Endothelial cell of umbilical vein (primary cell): ENCODE measurements at regions not wholly inside any gene's neighbourhood (a gene's known extent, or its start where the extent isn't known, plus 50 kb on each side); places are given as distances from the start of the nearest gene placed in this dataset.

Source experiments
- BruUV-seq: library from RNA; stranded (reverse); fragments of 400-500 nt; replicated peaks from 2 replicates; lab custom pipeline; 2021; lab: Mats Ljungman, UMichigan
- CTCF ChIA-PET: fragments of 300-600, 350-600 bp; sonication (Branson Sonifier 250); formaldehyde crosslinking; loops from one replicate; lab custom pipeline; 2021; ENCODE audit warnings: antibody characterized with exemption, inconsistent platforms; lab: Charles Lee
- POLR2A ChIA-PET: fragments of 300-600, 350-600 bp; sonication (Branson Sonifier 250); formaldehyde crosslinking; loops from one replicate; lab custom pipeline; 2021; ENCODE audit warnings: antibody characterized with exemption, inconsistent platforms; lab: Charles Lee
- DNase-seq: peaks from one replicate; pipeline ENCODE4 v3.0.0-alpha.2; 2011; ENCODE audit warnings: low read depth, low spot score
- FAIRE-seq: peaks from 2 replicates; lab custom pipeline; 2011; peaks lifted over from hg19 to GRCh38; lab: Jason Lieb, UNC
- H2AFZ ChIP-seq: 2 replicates; pipeline ENCODE4 v1.6.0; 2012; ENCODE audit warnings: low read depth, low read length, control low read depth, inconsistent platforms
- H3K27ac ChIP-seq: 2 replicates; pipeline ENCODE4 v1.5.1; 2011; ENCODE audit warnings: low read depth, mild to moderate bottlenecking, control low read depth, low read length, moderate library complexity; ENCODE audit not compliant: insufficient read depth
- H3K27me3 ChIP-seq, 2 experiments: 2 replicates each; pipeline versions ENCODE4 v1.6.0 to v1.6.1; 2011; ENCODE audit warnings: low read length in 2 of 2, mixed read lengths in 1 of 2; ENCODE audit not compliant: control insufficient read depth in 2 of 2, insufficient read depth in 2 of 2
- H3K36me3 ChIP-seq, 2 experiments: 2 replicates in 1 of 2; 3 replicates in 1 of 2; pipeline ENCODE4 v1.5.1; 2011; ENCODE audit warnings: low read length in 2 of 2, mild to moderate bottlenecking in 1 of 2, moderate library complexity in 1 of 2; ENCODE audit not compliant: control insufficient read depth in 2 of 2, insufficient read depth in 2 of 2; ENCODE audit errors: extremely low read depth in 1 of 2
- H3K4me1 ChIP-seq: 3 replicates; pipeline ENCODE4 v1.5.1; 2011; ENCODE audit warnings: mild to moderate bottlenecking, low read length; ENCODE audit not compliant: control insufficient read depth, insufficient read depth; ENCODE audit errors: extremely low read depth
- H3K4me2 ChIP-seq: 2 replicates; pipeline ENCODE4 v1.6.1; 2011; ENCODE audit warnings: low read length, control low read depth, mixed read lengths; ENCODE audit not compliant: insufficient read depth
- H3K4me3 ChIP-seq, 3 experiments: fragments of 200-600 bp in 1 of 3; sonication (generic), shearing (Covaris generic) in 1 of 3; replicated peaks in 1 of 3; 2 replicates each; pipeline ENCODE4 v1.5.1; 2011 to 2016; ENCODE audit warnings: control low read depth in 3 of 3, low read length in 3 of 3, mild to moderate bottlenecking in 2 of 3, inconsistent platforms in 1 of 3, low read depth in 1 of 3, moderate library complexity in 1 of 3; ENCODE audit not compliant: insufficient read depth in 1 of 3
- H3K79me2 ChIP-seq: 2 replicates; pipeline ENCODE4 v1.6.0; 2012; ENCODE audit warnings: low read length, inconsistent platforms; ENCODE audit not compliant: control insufficient read depth, insufficient read depth
- H3K9ac ChIP-seq: replicated peaks from 2 replicates; pipeline ENCODE3; 2011; ENCODE audit warnings: low read length, control low read depth; ENCODE audit not compliant: insufficient read depth; ENCODE audit errors: extremely low read depth
- H3K9me1 ChIP-seq: replicated peaks from 3 replicates; pipeline ENCODE4 v1.6.0; 2011; ENCODE audit warnings: mild to moderate bottlenecking, low read length; ENCODE audit not compliant: control insufficient read depth, insufficient read depth; ENCODE audit errors: extremely low read depth
- H3K9me3 ChIP-seq: replicated peaks from 2 replicates; pipeline ENCODE4 v1.5.1; 2012; ENCODE audit warnings: low read length, inconsistent platforms; ENCODE audit not compliant: control insufficient read depth, insufficient read depth
- H4K20me1 ChIP-seq: replicated peaks from 2 replicates; pipeline ENCODE3; 2011; ENCODE audit warnings: mild to moderate bottlenecking, low read length; ENCODE audit not compliant: control insufficient read depth, insufficient read depth; ENCODE audit errors: extremely low read depth
- CTCF ChIP-seq, 2 donors: IDR thresholded peaks; 1 replicate in 1 of 2; 2 replicates in 1 of 2; pipeline ENCODE4 v1.5.1; 2011; ENCODE audit warnings: low read length in 2 of 2, mild to moderate bottlenecking in 2 of 2, moderate library complexity in 2 of 2, control low read depth in 1 of 2, inconsistent platforms in 1 of 2, low read depth in 1 of 2; ENCODE audit not compliant: insufficient read depth in 1 of 2; ENCODE audit errors: extremely low read depth in 1 of 2
- FOS ChIP-seq: IDR thresholded peaks from 2 replicates; pipeline ENCODE4 v1.6.1; 2011; ENCODE audit warnings: mild to moderate bottlenecking, low read length, moderate library complexity, borderline replicate concordance; ENCODE audit not compliant: insufficient read depth
- GATA2 ChIP-seq: IDR thresholded peaks from 2 replicates; pipeline ENCODE4 v1.7.0; 2011; ENCODE audit warnings: low read depth, mild to moderate bottlenecking, moderate library complexity, mixed read lengths, low read length; ENCODE audit not compliant: insufficient read length, insufficient read depth
- JUN ChIP-seq: IDR thresholded peaks from 2 replicates; pipeline ENCODE4 v1.6.1; 2011; ENCODE audit warnings: borderline replicate concordance, low read depth; ENCODE audit not compliant: insufficient read length, insufficient read depth
- MAX ChIP-seq: IDR thresholded peaks from 2 replicates; pipeline ENCODE4 v1.6.1; 2011; ENCODE audit not compliant: insufficient read depth, insufficient read length
- MYC ChIP-seq: IDR thresholded peaks from one replicate; pipeline ENCODE4 v1.6.1; 2011; ENCODE audit warnings: mild to moderate bottlenecking, low read depth, low read length
- POLR2A ChIP-seq: IDR thresholded peaks from 2 replicates; pipeline ENCODE4 v1.6.1; 2012; ENCODE audit warnings: low read depth, mild to moderate bottlenecking, control low read depth, low read length
- POLR2AphosphoS5 ChIP-seq: IDR thresholded peaks from 2 replicates; pipeline ENCODE4 v1.6.1; 2012; ENCODE audit warnings: low read depth, mild to moderate bottlenecking, control low read depth, low read length, moderate library complexity; ENCODE audit not compliant: insufficient read depth
- dilution Hi-C: fragments of 300-500 bp; cut with MboI; formaldehyde crosslinking; loops from one replicate; pipeline ENCODE4 v1.15.0; 2019; ENCODE audit warnings: low sequenced_read_pairs; ENCODE audit not compliant: extremely low pct_ligation_motif_present
- intact Hi-C: fragments of 100-400 bp; cut with micrococcal nuclease; formaldehyde crosslinking; loops from one replicate; pipeline ENCODE4 v1.10.0; 2022

GRCh38 chr3:80307844-80308243, 540.0 kb upstream of the ROBO1 start:
- FAIRE-seq = no peak

More at GRCh38 chr3:80307844-80308243, 540.0 kb upstream of the ROBO1 start:
- Histone ChIP-seq H3K9me1 (no peaks in the 10 kb centered on the region), H4K20me1 (no peaks in the 10 kb centered on the region), H3K79me2 (no peaks in the 10 kb centered on the region), H3K4me2 (no peak overlapping the region), H3K4me1 (no peaks in the 10 kb centered on the region), H3K36me3 (no peaks in the 10 kb centered on the region), H3K9me3 (no peaks in the 10 kb centered on the region), H2AFZ (no peak overlapping the region), H3K4me3 (no peak overlapping the region), H3K27me3 (no peaks in the 10 kb centered on the region), H3K27ac (no peak overlapping the region), H3K9ac (no peak overlapping the region)
- dilution Hi-C loops = no loop called here
- no peak for DNase-seq
- intact Hi-C loops = no loop called here
- ChIA-PET CTCF (no interaction called here), POLR2A (no interaction called here)
- no peak for TF ChIP-seq MYC
- TF ChIP-seq MAX = no peak
- TF ChIP-seq POLR2A = no peak
- TF ChIP-seq GATA2 = no peak
- TF ChIP-seq JUN = no peak
- no peak for TF ChIP-seq CTCF (IDR thresholded peaks at IDR 0.05; ENCODE audit: extremely low read depth in 1 of 2, insufficient read depth in 1 of 2, low read depth in 1 of 2, low read length in 2 of 2)
- no peak for TF ChIP-seq FOS
- no peak for TF ChIP-seq POLR2AphosphoS5
- BruUV-seq = no TSS peak
